ENCODE measurements at regions not wholly inside any gene's neighbourhood (a gene's known extent, or its start where the extent isn't known, plus 50 kb on each side); places are given as distances from the start of the nearest gene placed in this dataset.

DNA sequence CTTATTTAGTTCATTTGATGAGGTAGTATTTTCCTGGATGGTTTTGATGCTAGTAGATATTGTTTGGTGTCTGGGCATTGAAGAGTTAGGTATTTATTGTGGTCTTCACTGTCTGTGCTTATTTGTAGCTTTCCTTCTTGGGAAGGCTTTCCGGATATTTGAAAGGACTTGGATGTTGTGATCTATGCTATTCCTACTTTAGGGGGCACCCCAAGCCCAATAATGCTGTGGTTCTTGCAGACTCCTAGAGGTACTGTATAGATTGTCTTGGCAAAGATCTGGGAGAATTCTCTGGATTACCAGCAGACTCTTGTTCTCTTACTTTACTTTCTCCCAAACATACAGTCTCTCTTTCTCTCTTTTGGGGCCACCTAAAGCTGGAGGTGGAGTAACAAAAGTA, 315.7 kb downstream of the MAT2B start:
- H3K27me3 Mint-ChIP-seq (ENCODE audit: low read depth): no peaks in the 10 kb centered on the region
- H3K9me3 Mint-ChIP-seq: no peaks in the 10 kb centered on the region
- H3K4me1 Mint-ChIP-seq: no peaks in the 10 kb centered on the region
- CTCF ChIA-PET: interaction anchor here (0.7 to 1.2 kb wide), 2 partner anchors 256 to 683 kb away, joined by 3 to 5 read pairs; no protein-coding TSS in a partner anchor
- DNase-seq (ENCODE audit: low spot score): peak; percentile 22
- no peak for TF ChIP-seq RORB (CRISPR knock-in tag; IDR thresholded peaks at IDR 0.05)
- no peak for TF ChIP-seq NR3C1 (CRISPR knock-in tag; conservative IDR thresholded peaks at IDR 0.05; ENCODE audit: low read depth)
- TF ChIP-seq, protein P1, sequence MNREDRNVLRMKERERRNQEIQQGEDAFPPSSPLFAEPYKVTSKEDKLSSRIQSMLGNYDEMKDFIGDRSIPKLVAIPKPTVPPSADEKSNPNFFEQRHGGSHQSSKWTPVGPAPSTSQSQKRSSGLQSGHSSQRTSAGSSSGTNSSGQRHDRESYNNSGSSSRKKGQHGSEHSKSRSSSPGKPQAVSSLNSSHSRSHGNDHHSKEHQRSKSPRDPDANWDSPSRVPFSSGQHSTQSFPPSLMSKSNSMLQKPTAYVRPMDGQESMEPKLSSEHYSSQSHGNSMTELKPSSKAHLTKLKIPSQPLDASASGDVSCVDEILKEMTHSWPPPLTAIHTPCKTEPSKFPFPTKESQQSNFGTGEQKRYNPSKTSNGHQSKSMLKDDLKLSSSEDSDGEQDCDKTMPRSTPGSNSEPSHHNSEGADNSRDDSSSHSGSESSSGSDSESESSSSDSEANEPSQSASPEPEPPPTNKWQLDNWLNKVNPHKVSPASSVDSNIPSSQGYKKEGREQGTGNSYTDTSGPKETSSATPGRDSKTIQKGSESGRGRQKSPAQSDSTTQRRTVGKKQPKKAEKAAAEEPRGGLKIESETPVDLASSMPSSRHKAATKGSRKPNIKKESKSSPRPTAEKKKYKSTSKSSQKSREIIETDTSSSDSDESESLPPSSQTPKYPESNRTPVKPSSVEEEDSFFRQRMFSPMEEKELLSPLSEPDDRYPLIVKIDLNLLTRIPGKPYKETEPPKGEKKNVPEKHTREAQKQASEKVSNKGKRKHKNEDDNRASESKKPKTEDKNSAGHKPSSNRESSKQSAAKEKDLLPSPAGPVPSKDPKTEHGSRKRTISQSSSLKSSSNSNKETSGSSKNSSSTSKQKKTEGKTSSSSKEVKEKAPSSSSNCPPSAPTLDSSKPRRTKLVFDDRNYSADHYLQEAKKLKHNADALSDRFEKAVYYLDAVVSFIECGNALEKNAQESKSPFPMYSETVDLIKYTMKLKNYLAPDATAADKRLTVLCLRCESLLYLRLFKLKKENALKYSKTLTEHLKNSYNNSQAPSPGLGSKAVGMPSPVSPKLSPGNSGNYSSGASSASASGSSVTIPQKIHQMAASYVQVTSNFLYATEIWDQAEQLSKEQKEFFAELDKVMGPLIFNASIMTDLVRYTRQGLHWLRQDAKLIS (CRISPR knock-in tag; IDR thresholded peaks at IDR 0.05; ENCODE audit: borderline replicate concordance): no peak
- TF ChIP-seq MLX (CRISPR knock-in tag; IDR thresholded peaks at IDR 0.05): no peak
- no peak for TF ChIP-seq OVOL2 (CRISPR knock-in tag; IDR thresholded peaks at IDR 0.05; ENCODE audit: borderline replicate concordance)
- TF ChIP-seq SMAD3 (CRISPR knock-in tag; IDR thresholded peaks at IDR 0.05; ENCODE audit: borderline replicate concordance): no peak
- no peak for TF ChIP-seq FOXP4 (CRISPR knock-in tag; IDR thresholded peaks at IDR 0.05)
- TF ChIP-seq, protein P2, sequence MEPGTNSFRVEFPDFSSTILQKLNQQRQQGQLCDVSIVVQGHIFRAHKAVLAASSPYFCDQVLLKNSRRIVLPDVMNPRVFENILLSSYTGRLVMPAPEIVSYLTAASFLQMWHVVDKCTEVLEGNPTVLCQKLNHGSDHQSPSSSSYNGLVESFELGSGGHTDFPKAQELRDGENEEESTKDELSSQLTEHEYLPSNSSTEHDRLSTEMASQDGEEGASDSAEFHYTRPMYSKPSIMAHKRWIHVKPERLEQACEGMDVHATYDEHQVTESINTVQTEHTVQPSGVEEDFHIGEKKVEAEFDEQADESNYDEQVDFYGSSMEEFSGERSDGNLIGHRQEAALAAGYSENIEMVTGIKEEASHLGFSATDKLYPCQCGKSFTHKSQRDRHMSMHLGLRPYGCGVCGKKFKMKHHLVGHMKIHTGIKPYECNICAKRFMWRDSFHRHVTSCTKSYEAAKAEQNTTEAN (CRISPR knock-in tag; IDR thresholded peaks at IDR 0.05): no peak
- TF ChIP-seq, protein P3, sequence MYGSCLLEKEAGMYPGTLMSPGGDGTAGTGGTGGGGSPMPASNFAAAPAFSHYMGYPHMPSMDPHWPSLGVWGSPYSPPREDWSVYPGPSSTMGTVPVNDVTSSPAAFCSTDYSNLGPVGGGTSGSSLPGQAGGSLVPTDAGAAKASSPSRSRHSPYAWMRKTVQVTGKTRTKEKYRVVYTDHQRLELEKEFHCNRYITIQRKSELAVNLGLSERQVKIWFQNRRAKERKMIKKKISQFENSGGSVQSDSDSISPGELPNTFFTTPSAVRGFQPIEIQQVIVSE (CRISPR knock-in tag; IDR thresholded peaks at IDR 0.05; ENCODE audit: borderline replicate concordance): no peak
- no peak for TF ChIP-seq TEAD4 (CRISPR knock-in tag; IDR thresholded peaks at IDR 0.05)
- TF ChIP-seq, protein P4, sequence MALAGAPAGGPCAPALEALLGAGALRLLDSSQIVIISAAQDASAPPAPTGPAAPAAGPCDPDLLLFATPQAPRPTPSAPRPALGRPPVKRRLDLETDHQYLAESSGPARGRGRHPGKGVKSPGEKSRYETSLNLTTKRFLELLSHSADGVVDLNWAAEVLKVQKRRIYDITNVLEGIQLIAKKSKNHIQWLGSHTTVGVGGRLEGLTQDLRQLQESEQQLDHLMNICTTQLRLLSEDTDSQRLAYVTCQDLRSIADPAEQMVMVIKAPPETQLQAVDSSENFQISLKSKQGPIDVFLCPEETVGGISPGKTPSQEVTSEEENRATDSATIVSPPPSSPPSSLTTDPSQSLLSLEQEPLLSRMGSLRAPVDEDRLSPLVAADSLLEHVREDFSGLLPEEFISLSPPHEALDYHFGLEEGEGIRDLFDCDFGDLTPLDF (CRISPR knock-in tag; IDR thresholded peaks at IDR 0.05): no peak
- no peak for TF ChIP-seq CBFB (CRISPR knock-in tag; IDR thresholded peaks at IDR 0.05; ENCODE audit: low read depth)
- no peak for TF ChIP-seq CREB1 (CRISPR knock-in tag; IDR thresholded peaks at IDR 0.05)
- TF ChIP-seq ZNF532 (CRISPR knock-in tag; IDR thresholded peaks at IDR 0.05; ENCODE audit: borderline replicate concordance): no peak
- no peak for TF ChIP-seq ZNF219 (CRISPR knock-in tag; IDR thresholded peaks at IDR 0.05; ENCODE audit: borderline replicate concordance)
- no peak for TF ChIP-seq GTF2I (CRISPR knock-in tag; conservative IDR thresholded peaks at IDR 0.05)
- TF ChIP-seq, protein P5, sequence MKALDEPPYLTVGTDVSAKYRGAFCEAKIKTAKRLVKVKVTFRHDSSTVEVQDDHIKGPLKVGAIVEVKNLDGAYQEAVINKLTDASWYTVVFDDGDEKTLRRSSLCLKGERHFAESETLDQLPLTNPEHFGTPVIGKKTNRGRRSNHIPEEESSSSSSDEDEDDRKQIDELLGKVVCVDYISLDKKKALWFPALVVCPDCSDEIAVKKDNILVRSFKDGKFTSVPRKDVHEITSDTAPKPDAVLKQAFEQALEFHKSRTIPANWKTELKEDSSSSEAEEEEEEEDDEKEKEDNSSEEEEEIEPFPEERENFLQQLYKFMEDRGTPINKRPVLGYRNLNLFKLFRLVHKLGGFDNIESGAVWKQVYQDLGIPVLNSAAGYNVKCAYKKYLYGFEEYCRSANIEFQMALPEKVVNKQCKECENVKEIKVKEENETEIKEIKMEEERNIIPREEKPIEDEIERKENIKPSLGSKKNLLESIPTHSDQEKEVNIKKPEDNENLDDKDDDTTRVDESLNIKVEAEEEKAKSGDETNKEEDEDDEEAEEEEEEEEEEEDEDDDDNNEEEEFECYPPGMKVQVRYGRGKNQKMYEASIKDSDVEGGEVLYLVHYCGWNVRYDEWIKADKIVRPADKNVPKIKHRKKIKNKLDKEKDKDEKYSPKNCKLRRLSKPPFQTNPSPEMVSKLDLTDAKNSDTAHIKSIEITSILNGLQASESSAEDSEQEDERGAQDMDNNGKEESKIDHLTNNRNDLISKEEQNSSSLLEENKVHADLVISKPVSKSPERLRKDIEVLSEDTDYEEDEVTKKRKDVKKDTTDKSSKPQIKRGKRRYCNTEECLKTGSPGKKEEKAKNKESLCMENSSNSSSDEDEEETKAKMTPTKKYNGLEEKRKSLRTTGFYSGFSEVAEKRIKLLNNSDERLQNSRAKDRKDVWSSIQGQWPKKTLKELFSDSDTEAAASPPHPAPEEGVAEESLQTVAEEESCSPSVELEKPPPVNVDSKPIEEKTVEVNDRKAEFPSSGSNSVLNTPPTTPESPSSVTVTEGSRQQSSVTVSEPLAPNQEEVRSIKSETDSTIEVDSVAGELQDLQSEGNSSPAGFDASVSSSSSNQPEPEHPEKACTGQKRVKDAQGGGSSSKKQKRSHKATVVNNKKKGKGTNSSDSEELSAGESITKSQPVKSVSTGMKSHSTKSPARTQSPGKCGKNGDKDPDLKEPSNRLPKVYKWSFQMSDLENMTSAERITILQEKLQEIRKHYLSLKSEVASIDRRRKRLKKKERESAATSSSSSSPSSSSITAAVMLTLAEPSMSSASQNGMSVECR (CRISPR knock-in tag; IDR thresholded peaks at IDR 0.05; ENCODE audit: borderline replicate concordance): no peak
- H3K4me3 Mint-ChIP-seq: no peak overlapping the region
- no peak overlapping the region for H3K27ac Mint-ChIP-seq
- POLR2A ChIA-PET: no interaction called here
- H3K36me3 Mint-ChIP-seq: no peaks in the 10 kb centered on the region
- peak; percentile 80 for ATAC-seq
